GM12892 (cell line): ENCODE measurements at regions not wholly inside any gene's neighbourhood (a gene's known extent, or its start where the extent isn't known, plus 50 kb on each side); places are given as distances from the start of the nearest gene placed in this dataset.

Experiments
- POLR2A ChIP-seq: IDR thresholded peaks from 2 replicates; pipeline ENCODE4 v1.6.1; 2011; ENCODE audit warnings: low read depth, low read length, control low read depth
- POLR2AphosphoS5 ChIP-seq: IDR thresholded peaks from 2 replicates; pipeline ENCODE4 v1.6.1; 2011; ENCODE audit warnings: low read depth, low read length, control low read depth
- TAF1 ChIP-seq: IDR thresholded peaks from 2 replicates; pipeline ENCODE4 v1.6.1; 2011; ENCODE audit warnings: low read depth, mild to moderate bottlenecking, control low read depth, low read length, borderline replicate concordance

DNA sequence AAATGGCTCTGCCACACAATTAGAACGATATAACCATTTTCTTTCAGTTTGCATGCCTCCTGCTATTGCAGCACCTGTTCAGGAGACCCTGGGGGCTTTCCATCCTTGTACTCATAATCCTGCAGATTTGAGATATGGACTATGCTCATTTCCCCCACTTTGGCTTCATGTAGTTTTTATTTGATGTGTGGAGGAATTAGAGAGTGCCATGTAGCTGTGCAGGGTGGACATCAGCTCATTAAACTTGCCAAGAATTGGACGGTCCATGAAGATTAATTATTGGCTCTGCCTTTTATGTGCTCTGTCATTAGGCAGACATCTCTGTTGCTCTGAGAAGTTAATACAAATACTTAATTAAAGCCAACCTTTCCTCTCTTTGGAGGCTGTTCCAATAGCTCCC, 66.2 kb upstream of the CD83 start:
- no peak for TF ChIP-seq POLR2AphosphoS5
- no peak for TF ChIP-seq POLR2A
- TF ChIP-seq TAF1 = no peak
